Thymus (tissue), 11 donors: ENCODE measurements at regions not wholly inside any gene's neighbourhood (a gene's known extent, or its start where the extent isn't known, plus 50 kb on each side); places are given as distances from the start of the nearest gene placed in this dataset.
A peak's percentile ranks its signal among the peaks of the same experiment; 100 is the strongest.

Source experiments
- DNase-seq, 9 donors: peaks; one replicate each; pipeline ENCODE4 v3.0.0-alpha.2; 2013; ENCODE audit warnings: low spot score in 9 of 9, low read depth in 6 of 9, missing footprints in 1 of 9
- H3K27ac ChIP-seq, 2 donors: one replicate each; pipeline ENCODE4 v1.5.1; 2013; ENCODE audit warnings: control low read depth in 1 of 2, low read depth in 1 of 2, low read length in 1 of 2, mild to moderate bottlenecking in 1 of 2, moderate library complexity in 1 of 2
- H3K27me3 ChIP-seq, 2 donors: one replicate each; pipeline ENCODE4 v1.5.1; 2013; ENCODE audit warnings: low read length in 1 of 2; ENCODE audit not compliant: control insufficient read depth in 2 of 2, insufficient read depth in 1 of 2
- H3K36me3 ChIP-seq, 2 donors: one replicate each; pipeline ENCODE4 v1.5.1; 2013; ENCODE audit warnings: low read length in 1 of 2, mild to moderate bottlenecking in 1 of 2, moderate library complexity in 1 of 2; ENCODE audit not compliant: control insufficient read depth in 2 of 2, insufficient read depth in 2 of 2
- H3K4me1 ChIP-seq, 2 donors: one replicate each; pipeline ENCODE4 v1.5.1; 2013; ENCODE audit warnings: low read length in 2 of 2; ENCODE audit not compliant: control insufficient read depth in 2 of 2, insufficient read depth in 2 of 2
- H3K4me3 ChIP-seq, 2 donors: one replicate each; pipeline ENCODE4 v1.5.1; 2013; ENCODE audit warnings: low read length in 2 of 2, control low read depth in 1 of 2, mild to moderate bottlenecking in 1 of 2
- H3K9me3 ChIP-seq, 2 donors: one replicate each; pipeline ENCODE4 v1.5.1; 2013; ENCODE audit warnings: low read length in 1 of 2, mild to moderate bottlenecking in 1 of 2; ENCODE audit not compliant: control insufficient read depth in 2 of 2, insufficient read depth in 1 of 2
- WGBS: extraction: QIAGEN DNeasy Blood & Tissue Kit; methylation state at CpG from one replicate; pipeline ENCODE4 v1.1.7; 2013; 5-methylcytosine and 5-hydroxymethylcytosine counted together
- donor health status: healthy.

- no peak for DNase-seq
- 95% methylated on average over 2 of the region's 2 CpGs for WGBS
- Histone ChIP-seq H3K27ac (no peak overlapping the region), H3K36me3 (no peaks in the 10 kb centered on the region), H3K27me3 (peaks cover 29 to 47% of the 10 kb centered on the region in 2 donors), H3K9me3 (no peaks in the 10 kb centered on the region), H3K4me3 (no peak overlapping the region), H3K4me1 (no peaks in the 10 kb centered on the region)
Observed at GRCh38 chr12:111041091-111041490, 120.7 kb upstream of the MYL2 start.

DNA sequence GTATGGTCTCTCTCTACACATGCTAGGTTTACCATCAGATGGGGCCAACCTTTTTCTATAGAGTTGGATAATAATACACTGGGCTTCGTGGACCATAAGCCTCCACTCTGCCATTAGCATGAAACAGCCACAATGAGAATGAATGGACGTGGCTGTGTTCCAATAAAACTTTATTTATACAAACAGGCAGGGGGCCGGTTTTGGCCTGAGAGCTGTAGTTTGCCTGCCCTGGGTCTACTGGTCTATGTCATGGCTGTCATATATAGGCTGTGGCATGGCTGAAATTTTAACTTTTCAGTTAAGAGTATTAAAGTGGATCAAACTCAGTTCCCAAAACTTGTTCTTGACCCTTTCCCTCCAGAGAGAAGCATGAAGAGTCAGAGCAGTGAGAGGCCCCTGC lies 120.3 kb upstream of the MYL2 start:
- Histone ChIP-seq H3K27ac (no peak overlapping the region), H3K27me3 (peaks cover 33 to 51% of the 10 kb centered on the region in 2 donors), H3K4me1 (no peaks in the 10 kb centered on the region), H3K9me3 (no peaks in the 10 kb centered on the region), H3K36me3 (no peaks in the 10 kb centered on the region), H3K4me3 (no peak overlapping the region)
- 91% methylated on average over 3 of the region's 3 CpGs for WGBS
- no peak for DNase-seq

DNA sequence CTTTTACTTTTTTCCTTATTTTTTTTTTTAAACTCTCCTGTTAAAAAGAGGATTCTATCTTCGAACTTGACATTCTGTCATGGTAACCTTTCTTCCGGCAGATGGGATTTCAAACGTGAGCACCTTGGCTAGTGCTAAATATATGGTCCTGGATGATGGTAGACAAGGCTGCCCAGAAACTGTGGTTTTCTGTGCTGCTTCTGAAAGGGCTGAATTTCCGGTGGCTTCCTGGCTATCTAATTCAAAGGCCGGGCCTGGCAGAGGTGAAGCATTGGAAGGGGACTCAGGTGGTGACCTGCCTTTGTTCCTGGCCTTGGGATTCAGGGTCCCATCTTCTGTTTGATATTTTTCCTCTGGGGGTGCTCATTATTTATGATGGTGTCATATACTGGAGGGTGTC lies 118.6 kb upstream of the MYL2 start:
- no peaks in the 10 kb centered on the region for H3K9me3 ChIP-seq
- H3K27me3 ChIP-seq: peaks cover 50 to 62% of the 10 kb centered on the region in 2 donors
- no peak overlapping the region for H3K27ac ChIP-seq
- DNase-seq: no peak
- H3K4me3 ChIP-seq: no peak overlapping the region
- WGBS: 67% methylated on average over 5 of the region's 5 CpGs
- H3K36me3 ChIP-seq: no peaks in the 10 kb centered on the region
- peaks cover 0 to 3% of the 10 kb centered on the region in 2 donors for H3K4me1 ChIP-seq

GRCh38 chr12:111038077-111038476 lies 117.7 kb upstream of the MYL2 start:
- no peak overlapping the region for H3K4me3 ChIP-seq
- WGBS: 92% methylated on average over 6 of the region's 6 CpGs
- H3K4me1 ChIP-seq: peaks cover 0 to 3% of the 10 kb centered on the region in 2 donors
- H3K9me3 ChIP-seq: no peaks in the 10 kb centered on the region
- no peak overlapping the region for H3K27ac ChIP-seq
- H3K36me3 ChIP-seq: no peaks in the 10 kb centered on the region
- H3K27me3 ChIP-seq: peaks cover 59 to 66% of the 10 kb centered on the region in 2 donors
- no peak for DNase-seq

GRCh38 chr12:111037047-111037446 lies 116.7 kb upstream of the MYL2 start:
- H3K9me3 ChIP-seq: no peaks in the 10 kb centered on the region
- WGBS: 60% methylated on average over 23 of the region's 23 CpGs
- peaks cover 69 to 75% of the 10 kb centered on the region in 2 donors for H3K27me3 ChIP-seq
- no peak overlapping the region for H3K4me3 ChIP-seq
- DNase-seq: no peak
- H3K4me1 ChIP-seq: peaks cover 0 to 3% of the 10 kb centered on the region in 2 donors
- no peak overlapping the region for H3K27ac ChIP-seq
- H3K36me3 ChIP-seq: no peaks in the 10 kb centered on the region

GRCh38 chr12:111035578-111036301 lies 115.4 kb upstream of the MYL2 start:
- H3K4me3 ChIP-seq: no peak overlapping the region
- DNase-seq: no peak
- H3K4me1 ChIP-seq: peaks cover 0 to 3% of the 10 kb centered on the region in 2 donors
- WGBS: 3% methylated on average over 36 of the region's 36 CpGs
- no peaks in the 10 kb centered on the region for H3K36me3 ChIP-seq
- peaks cover 75 to 87% of the 10 kb centered on the region in 2 donors for H3K27me3 ChIP-seq
- no peak overlapping the region for H3K27ac ChIP-seq
- no peaks in the 10 kb centered on the region for H3K9me3 ChIP-seq

- no peak for DNase-seq
- Histone ChIP-seq H3K4me3 (peak overlapping the region in 1 of 2 donors; percentile 31), H3K4me1 (peaks cover 0 to 3% of the 10 kb centered on the region in 2 donors), H3K27me3 (peaks cover 82 to 94% of the 10 kb centered on the region in 2 donors), H3K36me3 (no peaks in the 10 kb centered on the region), H3K9me3 (no peaks in the 10 kb centered on the region), H3K27ac (no peak overlapping the region)
- WGBS: 3% methylated on average over 50 of the region's 50 CpGs
Observed at GRCh38 chr12:111034886-111035577, 114.7 kb upstream of the MYL2 start.

- no peak for DNase-seq
- H3K4me1 ChIP-seq: peaks cover 0 to 3% of the 10 kb centered on the region in 2 donors
- no peak within 1 kb of the TSS for H3K27ac ChIP-seq
- peaks cover 85 to 95% of the 10 kb centered on the region in 2 donors for H3K27me3 ChIP-seq
- H3K36me3 ChIP-seq: no peaks in the 10 kb centered on the region
- peak within 1 kb of the TSS in 1 of 2 donors; percentile 31 for H3K4me3 ChIP-seq
- H3K9me3 ChIP-seq: no peaks in the 10 kb centered on the region
- WGBS: under 1% methylated on average over 99 of the region's 100 CpGs
Observed at GRCh38 chr12:111034083-111034885, 113.9 kb upstream of the MYL2 start, which contains the start of gene CUX2. Gene CUX2 (plus strand): TSS chr12:111034165.
